DMS 273 (cell line): ENCODE measurements at regions not wholly inside any gene's neighbourhood (a gene's known extent, or its start where the extent isn't known, plus 50 kb on each side); places are given as distances from the start of the nearest gene placed in this dataset.
"Not testable (repeated sequence)": the region's sequence is repeated elsewhere in the genome, so short reads cannot be mapped to it uniquely, and the experiment has no call there.

Experiments used
- DNase-seq: peaks from one replicate; lab custom pipeline; 2025; ENCODE audit not compliant: unreplicated experiment; lab: John Stamatoyannopoulos, UW

- DNase-seq = no peak
Measured at GRCh38 chr12:97616946-97617345, 154.3 kb downstream of the RMST start.

- DNase-seq = no peak
Measured at GRCh38 chr12:97628962-97629361, 166.4 kb downstream of the RMST start.

GRCh38 chr12:97629382-97629781 is 166.8 kb downstream of the RMST start:
- no peak for DNase-seq

GRCh38 chr12:97630356-97630755 is 167.8 kb downstream of the RMST start:
- DNase-seq = no peak

- DNase-seq = no peak
Measured at GRCh38 chr12:97630875-97631274, 168.3 kb downstream of the RMST start.

- no peak for DNase-seq
Measured at GRCh38 chr12:97637770-97638169, 175.2 kb downstream of the RMST start.

GRCh38 chr12:97638739-97639138 is 176.1 kb downstream of the RMST start:
- DNase-seq = no peak

- no peak for DNase-seq
Measured at GRCh38 chr12:97639702-97640101, 177.1 kb downstream of the RMST start.

GRCh38 chr12:97640826-97641225 is 178.2 kb downstream of the RMST start:
- DNase-seq = no peak

GRCh38 chr12:97642911-97643310 is 180.3 kb downstream of the RMST start:
- DNase-seq = no peak

- no peak for DNase-seq
Measured at GRCh38 chr12:97643924-97644323, 181.3 kb downstream of the RMST start.

GRCh38 chr12:97645726-97646125 is 183.1 kb downstream of the RMST start:
- DNase-seq = no peak

- no peak for DNase-seq
Measured at GRCh38 chr12:97647142-97647541, 184.5 kb downstream of the RMST start.

- no peak for DNase-seq
Measured at GRCh38 chr12:97650242-97650641, 187.6 kb downstream of the RMST start.

- DNase-seq = not testable (repeated sequence)
Measured at GRCh38 chr12:97656548-97656947, 193.9 kb downstream of the RMST start.

- DNase-seq = no peak
Measured at GRCh38 chr12:97659117-97659880, 196.7 kb downstream of the RMST start.

GRCh38 chr12:97666263-97666662 is 203.7 kb downstream of the RMST start:
- DNase-seq = no peak

GRCh38 chr12:97672870-97673269 is 210.3 kb downstream of the RMST start:
- no peak for DNase-seq

GRCh38 chr12:97680751-97681150 is 218.1 kb downstream of the RMST start:
- DNase-seq = no peak

GRCh38 chr12:97681612-97682504 is 219.3 kb downstream of the RMST start:
- DNase-seq = no peak

- no peak for DNase-seq
Measured at GRCh38 chr12:97685360-97685759, 222.8 kb downstream of the RMST start.

GRCh38 chr12:97701901-97702300 is 239.3 kb downstream of the RMST start:
- no peak for DNase-seq
